Activated naive CD4-positive, alpha-beta T cell treated with anti-CD3 and anti-CD28 coated beads, Interleukin-2, amount 50 U/mL, for 16 hours (primary cell): ENCODE measurements at regions not wholly inside any gene's neighbourhood (a gene's known extent, or its start where the extent isn't known, plus 50 kb on each side); places are given as distances from the start of the nearest gene placed in this dataset.

Experiments used
- DNase-seq: peaks from one replicate; pipeline ENCODE4 v3.0.0-alpha.2; 2020

DNA sequence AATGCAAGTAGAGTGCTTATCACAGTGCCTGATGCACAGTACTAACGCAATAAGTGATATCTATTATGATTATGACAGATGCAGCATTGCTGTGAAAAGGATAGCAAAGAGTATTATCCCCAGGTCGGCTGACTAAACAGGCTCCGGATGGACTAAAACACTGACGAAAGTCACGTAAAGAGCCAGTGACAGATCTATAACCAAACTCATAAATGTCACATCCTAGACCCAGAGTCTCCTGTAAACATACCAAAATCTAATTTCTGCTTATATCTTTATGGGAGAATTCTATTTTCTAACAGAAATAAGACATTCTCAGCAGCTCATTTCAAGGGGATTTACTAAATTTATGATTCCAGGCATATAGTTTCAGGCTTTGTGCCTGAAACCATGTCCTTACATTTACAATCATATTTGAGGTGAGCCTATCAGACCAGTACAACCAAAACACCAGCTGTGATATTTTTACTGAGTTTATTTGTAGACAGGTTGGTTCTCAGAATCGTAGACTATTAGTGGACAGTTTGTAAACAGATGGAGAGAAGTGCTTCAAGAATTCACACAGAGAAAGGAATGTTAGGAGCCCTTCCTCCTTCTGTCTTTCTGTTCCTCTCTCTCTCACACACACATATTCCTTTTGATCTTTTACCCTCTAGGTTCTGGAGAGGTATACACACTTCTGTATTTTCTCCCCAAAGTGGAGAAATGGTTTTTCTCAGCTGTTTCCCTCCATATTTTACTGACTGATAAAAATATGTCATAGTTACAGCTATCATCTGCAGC lies 52.4 kb upstream of the WDR26 start:
- DNase-seq = no peak

DNA sequence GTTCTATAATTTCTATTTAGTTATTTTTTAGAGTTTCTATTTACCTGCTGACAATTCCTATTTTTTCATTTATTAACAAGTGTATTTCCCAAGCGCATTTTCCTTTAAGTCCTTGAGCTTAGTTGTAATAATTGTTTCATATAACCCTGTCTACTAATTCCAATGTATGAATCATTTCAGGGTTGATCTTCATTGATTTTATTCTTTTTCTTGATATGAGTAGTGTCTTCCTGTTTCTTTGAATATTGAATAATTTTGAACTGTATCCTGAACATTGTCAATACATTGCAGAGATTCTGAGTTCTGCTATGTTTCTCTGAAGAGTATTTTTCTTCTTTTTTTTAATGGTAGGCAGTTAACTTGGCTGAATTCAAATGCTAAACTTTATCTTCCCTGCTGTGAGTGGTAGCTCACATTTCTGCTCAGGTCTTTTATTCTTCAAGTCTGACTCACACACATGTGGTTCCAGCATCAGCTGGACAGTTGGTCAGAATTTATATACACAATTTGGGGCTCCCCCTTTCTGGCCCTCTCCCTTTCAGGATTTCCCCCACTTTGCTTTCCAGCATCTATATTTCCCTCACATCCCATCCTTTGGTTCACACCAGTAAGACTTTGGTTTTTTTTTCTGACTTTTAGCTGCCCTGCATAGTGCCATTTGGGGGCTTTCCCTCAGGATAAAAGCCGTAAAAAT lies 54.4 kb upstream of the WDR26 start:
- no peak for DNase-seq

DNA sequence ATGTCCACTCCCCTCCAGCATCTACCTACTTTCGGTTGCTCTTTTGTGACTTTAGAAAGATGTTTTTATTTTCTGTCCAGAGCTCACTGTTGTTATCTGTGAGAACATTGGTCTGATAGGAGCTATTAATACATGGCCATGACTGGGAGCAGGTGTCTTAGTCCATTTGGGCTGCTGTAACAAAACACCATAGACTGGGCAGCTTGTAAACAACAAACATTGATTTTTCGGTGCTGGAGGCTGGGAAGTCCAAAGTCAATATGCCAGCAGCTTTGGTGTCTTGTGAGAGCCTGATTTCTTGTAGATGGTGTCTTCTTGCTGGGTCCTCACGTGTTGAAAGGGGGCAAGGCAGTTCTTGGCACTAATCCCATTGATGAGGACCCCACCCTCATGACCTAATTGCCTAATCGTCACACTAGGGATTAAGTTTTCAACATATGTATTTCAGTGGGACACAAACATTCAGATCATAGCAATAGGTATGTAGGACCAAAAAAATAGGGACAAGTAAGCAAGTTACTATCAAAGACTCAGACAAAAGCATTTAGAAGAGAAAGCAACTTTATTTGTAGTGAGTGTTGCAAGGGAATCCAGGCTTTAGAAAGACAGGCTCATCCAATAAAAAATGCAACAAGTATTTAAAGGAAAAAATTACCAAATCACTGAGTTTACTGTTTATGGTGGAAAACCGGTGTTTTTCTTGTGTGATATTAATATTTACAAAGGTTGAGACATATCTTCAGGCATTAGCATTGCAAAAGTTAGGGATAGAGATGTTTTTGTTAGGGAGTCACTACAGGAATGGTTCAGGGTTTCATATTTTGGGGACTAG lies 55.2 kb upstream of the WDR26 start:
- no peak for DNase-seq

DNA sequence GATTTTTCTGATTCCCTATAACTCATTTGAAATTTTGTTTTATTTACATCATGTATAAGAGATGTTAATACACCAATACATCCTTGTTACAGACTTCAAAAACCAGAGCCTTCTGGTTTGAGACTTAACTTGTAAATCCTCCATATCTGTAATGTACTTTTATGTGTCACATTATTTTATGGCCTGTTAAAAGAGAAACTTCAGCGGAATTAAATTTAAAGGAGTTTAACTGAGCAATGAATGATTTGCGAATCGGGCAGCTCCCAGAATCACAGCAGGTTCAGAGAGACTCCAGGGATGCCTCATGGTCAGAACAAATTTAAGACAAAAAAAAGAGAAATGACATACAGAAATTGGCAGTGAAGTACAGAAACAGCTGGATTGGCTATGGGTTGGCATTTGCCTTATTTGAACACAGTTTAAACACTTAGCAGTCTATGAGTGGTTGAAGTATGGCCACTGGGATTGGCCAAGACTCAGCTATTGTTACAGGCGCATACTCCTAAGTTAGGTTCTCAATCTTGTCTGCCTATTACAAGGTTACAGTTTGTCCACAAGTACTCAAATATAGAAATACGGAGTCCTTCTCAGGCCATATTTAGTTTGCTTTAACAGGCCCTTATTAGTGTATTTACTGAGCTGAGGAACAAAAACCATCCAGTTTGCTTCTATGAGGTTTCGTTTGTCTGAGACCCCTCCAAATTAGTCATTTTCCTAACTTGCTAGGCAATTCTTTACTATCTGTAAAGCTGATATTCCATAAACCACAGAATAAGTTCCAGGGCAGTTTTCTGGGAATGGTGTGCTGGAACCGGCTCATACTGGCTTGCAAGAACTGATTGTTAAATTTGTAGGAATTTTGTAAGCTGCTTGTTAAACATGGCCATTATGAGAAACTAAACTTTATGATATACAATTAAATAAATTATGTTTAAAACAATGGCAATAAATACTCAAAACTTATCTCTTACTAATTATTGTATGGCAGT lies 56.2 kb upstream of the WDR26 start:
- no peak for DNase-seq

DNA sequence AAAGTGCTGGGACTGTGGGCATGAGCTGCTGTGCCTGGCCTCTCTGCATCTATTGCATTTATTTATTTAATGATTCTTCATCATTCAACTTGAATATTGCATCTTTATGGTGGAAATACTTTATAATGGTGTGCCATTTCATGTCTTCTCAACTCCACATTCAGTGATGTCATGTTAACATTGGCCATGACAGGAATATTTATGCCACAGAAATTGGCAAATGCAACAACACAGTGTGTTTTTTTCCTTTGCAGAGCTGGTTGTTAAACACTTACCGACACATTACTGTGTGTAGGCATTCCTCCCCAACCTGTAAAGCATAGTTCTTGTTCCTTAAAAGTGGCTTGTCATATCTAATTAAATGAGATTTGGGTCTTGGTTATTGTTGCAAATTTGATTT lies 57.4 kb upstream of the WDR26 start:
- DNase-seq = no peak

DNA sequence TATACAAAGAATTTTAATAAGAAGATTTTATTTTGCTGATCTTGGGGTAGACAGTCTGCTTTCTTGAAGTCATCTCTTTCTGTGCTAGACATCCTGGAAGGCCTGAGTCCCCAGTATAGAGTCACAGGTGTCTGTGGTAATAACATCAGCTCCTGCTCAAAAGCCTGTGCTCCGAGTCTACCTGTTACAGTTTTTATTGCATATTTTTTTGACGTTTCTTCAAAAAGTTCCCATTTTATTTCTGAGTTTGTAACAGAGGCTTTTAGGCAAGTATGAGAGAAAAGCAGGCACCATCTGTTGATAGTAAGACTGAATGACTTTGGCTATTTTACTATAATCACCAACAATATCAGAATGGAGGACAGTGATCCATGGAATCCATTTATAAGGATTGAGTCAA lies 58.0 kb upstream of the WDR26 start:
- DNase-seq = no peak

DNA sequence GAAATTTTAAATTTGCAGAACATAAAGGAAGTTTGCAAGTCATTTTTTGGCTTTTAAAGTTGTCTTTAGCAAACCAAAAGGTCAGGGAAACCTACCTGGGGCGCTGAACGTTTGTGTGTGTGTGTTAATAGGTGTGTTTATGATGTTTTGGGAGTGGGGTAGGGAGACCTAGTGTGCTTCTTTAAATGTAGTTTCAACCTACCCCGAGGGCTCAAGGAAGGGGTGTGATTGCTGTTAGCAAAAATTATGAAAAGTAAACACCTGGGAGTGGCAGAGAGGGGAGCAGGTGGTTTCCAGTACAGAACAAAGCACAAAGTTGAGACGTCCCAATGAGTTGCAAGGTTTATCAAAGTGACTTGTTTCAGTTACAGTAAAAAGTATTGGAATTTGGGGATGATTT lies 58.7 kb upstream of the WDR26 start:
- DNase-seq = no peak

DNA sequence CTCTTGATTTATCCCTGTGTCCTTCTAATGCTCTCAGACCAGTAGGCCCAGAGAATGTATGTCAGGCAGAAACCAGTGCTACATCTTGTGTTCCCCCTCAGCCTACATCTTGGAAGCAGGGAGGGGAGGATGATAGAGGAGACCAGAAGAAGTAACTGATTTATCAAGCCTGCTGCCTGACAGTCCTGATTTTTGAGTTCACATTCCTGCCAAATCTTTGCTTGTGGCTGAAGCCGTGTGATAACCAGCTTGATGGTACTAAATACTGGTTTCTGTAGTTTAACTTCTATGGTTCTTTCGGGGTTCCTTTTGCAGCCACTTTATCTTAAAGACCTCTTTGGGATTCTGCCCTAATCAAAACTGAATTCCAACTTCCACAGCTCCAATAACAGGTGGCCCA lies 59.7 kb upstream of the WDR26 start:
- DNase-seq = no peak

DNA sequence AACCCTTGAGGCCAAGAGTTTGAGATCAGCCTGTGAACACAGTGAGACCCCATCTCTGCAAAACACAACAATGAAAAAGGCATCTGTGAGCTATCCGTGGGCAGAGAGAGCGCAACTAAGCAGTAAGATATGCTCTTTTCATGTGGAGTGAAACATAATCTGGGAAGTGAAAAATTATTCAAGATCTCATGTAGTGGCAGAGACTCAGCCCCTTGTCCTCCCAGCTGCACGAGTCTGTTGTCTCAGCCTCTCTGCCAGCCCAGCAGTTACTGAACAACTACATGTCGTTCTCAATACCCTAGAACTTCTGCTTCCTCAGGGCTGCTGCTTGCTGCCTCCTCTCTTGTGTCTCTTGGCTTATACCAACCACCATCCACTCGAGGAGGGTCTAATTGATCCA lies 61.3 kb upstream of the WDR26 start:
- no peak for DNase-seq

DNA sequence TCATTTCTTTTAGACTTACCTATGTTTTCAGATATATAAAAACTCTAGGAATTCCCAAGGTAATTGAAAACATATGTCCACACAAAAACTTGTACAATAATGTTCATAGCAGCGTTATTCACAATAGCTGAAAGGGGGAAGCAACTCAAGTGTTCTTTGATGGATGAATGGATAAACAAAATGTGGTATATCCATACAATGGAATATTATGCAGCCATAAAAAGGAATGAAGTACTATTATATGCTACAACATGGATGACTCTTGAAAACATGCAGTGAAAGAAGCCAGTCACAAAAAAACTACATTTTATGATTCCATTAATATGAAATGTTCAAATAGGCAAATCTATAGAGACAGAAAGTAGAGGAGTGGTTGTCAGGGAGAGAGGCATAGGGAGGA lies 62.2 kb upstream of the WDR26 start:
- no peak for DNase-seq

DNA sequence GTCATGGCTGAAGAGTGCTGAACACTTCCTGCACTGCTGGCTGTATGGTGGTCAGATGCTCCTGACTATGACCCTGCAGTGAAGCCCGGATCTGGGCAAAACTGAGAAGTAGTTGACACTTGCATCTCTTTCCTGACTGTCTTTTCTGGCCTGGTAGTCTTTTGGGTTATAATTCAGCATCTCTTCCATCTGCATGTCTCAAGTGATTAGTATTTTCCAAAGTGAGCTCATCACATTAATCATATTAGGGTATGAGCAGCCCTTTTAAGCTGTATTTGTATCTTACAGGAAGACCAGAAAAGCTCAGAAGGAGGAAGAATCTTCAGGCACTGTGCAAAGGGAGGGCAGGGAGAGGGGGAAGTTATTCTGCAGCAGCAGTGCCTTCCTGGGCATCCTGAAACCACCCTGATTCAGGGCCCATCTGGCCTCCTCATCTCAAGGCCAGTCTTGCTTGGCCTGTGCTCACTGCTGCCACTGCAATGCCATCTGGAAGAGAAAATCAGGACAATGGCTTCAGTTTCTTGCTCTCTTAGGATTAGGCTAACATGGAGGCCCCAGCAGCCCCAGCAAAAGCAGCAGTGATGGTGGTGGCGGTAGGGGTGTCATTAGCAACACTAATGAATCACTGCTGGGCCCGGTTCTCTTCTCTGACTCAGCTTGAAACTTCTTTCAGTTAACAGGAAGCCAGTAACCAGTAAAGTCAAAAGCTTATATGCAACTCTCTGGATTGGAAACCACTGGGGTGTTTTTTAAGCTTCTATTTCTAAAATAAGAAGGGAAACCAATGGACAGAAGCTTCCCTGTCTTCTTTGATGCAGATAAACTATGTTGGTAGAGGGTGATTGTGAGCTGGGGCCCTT lies 63.3 kb upstream of the WDR26 start:
- DNase-seq = peak; percentile 73

DNA sequence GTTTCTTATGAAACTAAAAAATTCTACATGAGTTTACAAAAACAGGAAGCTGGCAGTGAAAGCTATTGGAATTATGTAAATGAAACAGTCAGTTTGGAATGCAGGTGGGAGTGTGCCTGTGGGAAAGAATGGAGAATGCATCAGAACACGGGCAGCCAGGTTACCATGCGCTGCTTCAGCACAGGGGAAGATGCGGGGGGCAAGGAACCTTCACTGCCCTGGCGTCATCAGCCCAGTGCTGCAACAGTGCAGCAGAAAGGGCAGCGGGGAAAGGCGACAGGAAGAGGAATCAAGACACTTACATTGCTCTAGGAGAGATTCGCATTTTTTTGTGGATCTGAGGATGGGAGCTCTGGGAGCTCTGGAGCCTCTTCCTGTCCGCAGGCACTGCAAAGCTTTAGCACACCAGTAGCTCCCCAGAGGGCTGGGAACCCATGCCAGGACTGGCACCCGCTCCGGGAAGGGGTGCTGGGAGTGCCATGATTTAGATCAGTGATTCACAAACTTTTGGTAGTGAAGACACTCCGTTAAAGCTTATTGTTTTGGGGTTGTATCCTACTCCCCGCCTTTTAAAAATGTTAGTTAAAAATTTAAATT lies 64.1 kb upstream of the WDR26 start:
- no peak for DNase-seq

DNA sequence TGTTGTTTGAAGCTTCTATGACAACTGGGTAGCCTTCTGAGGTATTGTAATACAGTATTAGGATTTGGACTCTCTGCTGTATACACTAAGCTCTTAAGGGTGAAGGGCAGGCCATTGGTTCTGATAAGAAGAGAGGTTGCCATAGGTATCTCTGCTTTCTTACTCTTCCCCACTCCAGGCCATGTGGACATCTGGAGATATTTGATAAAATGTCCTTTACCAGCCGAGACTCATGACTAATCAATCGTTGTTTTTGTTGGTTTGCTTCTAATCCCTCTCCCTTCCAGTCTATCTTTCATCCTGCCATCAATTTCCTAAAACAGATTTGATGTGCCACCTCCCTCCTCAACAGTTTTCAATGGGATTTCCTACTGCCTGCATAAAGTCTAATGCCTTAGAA lies 64.6 kb upstream of the WDR26 start:
- DNase-seq = no peak

DNA sequence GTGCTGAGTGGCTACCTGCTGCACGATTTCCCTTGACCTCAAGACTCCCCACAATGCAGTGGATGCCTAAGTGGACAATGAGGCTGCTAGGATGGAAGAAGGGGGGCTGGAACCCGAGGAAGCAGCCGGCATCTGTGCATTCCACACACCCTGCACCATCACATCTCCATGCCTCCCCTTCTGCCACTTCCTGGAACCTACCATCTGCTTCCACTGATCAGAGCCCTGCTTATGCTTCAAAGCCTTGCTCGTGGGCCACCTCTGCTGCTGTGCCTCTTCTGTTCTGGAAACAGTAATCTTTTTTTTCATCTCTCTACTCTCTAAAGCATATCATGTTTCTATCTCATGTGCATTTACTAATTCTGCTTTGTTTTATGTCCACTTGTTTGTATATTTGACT lies 66.2 kb upstream of the WDR26 start:
- DNase-seq = no peak

DNA sequence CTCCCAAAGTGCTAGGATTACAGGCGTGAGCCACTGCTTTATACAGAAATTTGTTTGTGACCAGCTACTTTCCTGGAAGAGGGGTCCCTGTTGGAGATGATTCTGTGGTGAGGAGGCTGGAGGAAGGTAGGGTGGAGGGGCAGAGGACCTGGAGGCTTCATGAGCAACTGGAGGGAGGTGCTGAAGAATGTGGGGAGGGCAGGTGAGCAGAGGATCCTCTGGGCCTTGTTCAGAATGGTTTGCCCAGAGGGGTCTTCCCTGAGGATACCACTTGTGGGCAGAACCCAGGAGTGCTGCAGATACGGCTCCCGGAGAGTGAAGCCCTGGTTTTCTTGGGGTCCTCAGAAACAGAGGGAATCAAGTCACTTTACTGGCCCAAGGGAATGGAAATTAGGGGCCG lies 67.2 kb upstream of the WDR26 start:
- DNase-seq = no peak

DNA sequence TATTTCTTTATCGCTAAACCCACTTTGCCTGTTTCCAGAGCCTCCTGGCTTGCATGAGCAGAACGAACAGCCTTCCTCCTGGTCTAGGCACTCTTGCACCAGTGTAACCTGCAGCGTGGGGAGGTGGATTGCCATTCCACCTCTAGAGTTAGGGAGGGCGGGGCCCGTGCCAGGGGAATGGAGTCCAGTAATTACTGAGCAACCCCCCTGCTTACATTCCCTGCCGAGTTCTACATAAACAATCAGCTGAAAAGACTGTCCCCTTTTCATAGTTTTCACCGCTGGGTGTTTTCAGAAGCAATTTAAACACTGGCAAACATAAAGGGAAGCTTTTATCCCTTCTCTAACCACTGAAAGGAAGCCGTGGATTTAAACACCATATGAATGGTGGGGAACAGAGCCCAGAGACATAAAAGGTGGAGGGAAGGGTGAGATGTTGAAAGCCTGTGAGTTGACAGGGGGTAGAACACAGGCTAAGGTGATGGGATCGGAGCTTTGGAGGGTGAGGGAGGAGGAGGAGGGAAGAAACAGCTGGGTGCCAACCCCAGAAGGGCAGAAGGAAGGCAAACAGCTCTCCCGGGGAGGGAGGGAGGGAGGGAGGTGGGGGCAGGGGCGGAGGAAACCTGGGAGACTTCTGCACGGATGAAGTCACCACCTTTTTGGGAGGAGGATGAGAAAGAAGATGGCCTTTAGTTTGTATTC lies 68.0 kb upstream of the WDR26 start:
- DNase-seq = no peak

DNA sequence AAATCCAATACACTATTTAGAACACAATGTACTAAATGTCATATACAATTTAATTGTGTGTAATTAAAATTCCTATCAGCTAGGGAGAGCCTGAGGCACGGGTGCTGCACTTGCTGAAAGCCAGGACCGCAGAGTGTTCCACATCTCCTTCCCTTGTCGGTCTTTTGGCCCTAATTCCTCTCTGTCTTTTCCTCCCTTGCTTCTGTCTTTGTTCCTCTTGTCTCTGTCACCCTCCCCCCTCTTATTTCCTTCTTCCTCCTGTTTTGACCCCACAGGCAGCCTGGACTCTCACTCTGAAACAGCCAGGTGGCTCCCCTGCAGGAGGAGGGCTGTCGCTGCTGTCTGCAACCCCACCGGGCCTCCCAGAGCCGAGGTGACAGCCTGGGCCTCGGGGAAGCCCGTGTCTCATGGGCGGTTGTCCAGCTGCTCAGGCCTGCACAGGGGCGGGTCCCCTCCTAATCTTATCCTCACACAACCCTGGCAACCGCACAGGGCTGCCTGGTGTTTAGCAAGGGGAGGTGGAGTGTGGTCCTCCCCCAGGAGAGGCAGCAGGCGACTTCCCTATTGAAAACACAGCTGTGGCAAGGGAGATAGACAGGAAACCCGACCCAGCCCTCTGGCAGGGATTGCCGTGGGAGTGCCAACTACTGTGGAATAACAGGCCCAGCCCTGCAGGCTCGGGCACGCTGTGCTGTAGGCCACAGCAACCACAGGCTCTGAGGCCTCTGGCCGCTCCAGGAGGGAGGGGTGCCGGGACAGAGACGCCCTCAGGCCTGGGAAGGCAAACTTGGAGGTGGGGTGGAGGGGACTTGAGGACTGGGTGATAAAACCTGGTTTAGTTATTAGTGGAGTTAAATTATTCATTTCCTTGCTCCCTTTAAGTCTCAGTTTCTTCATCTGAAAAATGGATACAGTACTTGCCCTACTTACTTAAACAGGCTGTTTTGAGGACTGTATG lies 68.8 kb upstream of the WDR26 start:
- no peak for DNase-seq

DNA sequence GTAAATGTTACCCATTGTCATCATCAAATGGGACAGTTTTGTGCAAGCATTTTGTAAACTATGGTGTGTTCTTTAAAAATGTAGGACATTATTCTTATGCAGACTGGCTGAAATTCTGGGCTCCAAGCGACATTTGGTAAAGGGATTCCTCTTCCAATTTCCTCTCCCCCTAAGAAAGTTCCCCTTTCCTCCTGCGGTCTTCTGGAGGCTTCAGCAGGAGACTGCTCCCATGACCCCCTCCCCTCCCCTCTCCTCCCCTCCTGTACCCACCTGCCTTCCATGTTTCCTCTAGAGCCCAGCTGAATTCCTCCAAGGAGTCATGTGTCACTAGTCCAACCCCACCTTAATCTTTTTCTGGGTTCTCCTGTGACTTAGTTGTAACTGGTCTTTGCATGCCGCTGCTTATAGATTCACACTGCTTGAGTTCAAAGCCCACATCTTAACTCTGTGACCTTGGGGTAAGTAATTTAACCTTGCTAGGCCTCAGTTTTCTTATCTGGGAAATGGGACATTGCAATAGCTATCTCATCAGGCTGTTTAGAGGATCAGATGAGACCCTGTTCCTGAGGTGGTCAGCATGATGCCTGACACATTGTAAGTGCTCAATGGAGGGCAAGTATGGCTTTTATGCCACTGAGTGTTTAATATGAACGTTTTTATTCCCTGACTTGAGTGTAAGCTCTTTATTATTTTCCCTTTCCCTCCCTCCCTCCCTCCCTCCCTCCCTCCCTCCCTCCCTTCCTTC lies 69.9 kb upstream of the WDR26 start:
- no peak for DNase-seq
